K562 (cell line): ENCODE measurements at regions not wholly inside any gene's neighbourhood (a gene's known extent, or its start where the extent isn't known, plus 50 kb on each side); places are given as distances from the start of the nearest gene placed in this dataset.

Source experiments
- ATAC-seq: fragments of 200-7000 bp; cut with Tn5 transposase; 3 replicates; pipeline ENCODE4 v1.9.1; 2020; ENCODE audit warnings: moderate library complexity
- BruUV-seq: library from RNA; stranded (reverse); fragments of 400-500 nt; replicated peaks from 2 replicates; lab custom pipeline; 2021; lab: Mats Ljungman, UMichigan
- CTCF ChIA-PET: fragments of 300-600 bp; formaldehyde crosslinking; extraction: SDS; loops from one replicate; lab custom pipeline; 2021; ENCODE audit warnings: low intra/inter-chr PET ratio; lab: Yijun Ruan, JAX
- POLR2A ChIA-PET: fragments of 300-600, 350-650 bp; sonication (Branson Sonifier 250); formaldehyde crosslinking; extraction: SDS; loops from one replicate; lab custom pipeline; 2021; ENCODE audit warnings: antibody characterized with exemption, inconsistent platforms; lab: Yijun Ruan, JAX
- DNase-seq, 4 experiments: peaks; one replicate each; pipeline versions ENCODE4 v3.0.0 to v3.0.0-alpha.2; 2011 to 2018; ENCODE audit warnings: low spot score in 3 of 4, mixed read lengths in 3 of 4; ENCODE audit errors: extremely low read depth in 1 of 4
- FAIRE-seq: peaks from 2 replicates; lab custom pipeline; 2011; peaks lifted over from hg19 to GRCh38; lab: Jason Lieb, UNC
- H2AFZ ChIP-seq: 2 replicates; pipeline ENCODE4 v1.6.0; 2011; ENCODE audit warnings: low read depth, low read length, control low read depth, inconsistent platforms
- H3K27ac ChIP-seq: fragments of 200-600 bp; 3 replicates; pipeline ENCODE4 v1.8.0; 2011; ENCODE audit warnings: low read depth, mild to moderate bottlenecking, control low read depth, inconsistent platforms, low read length, moderate library complexity, mixed read lengths; ENCODE audit errors: extremely low read depth
- H3K27me3 ChIP-seq, 2 experiments: fragments of 300-600 bp in 1 of 2; 2 replicates in 1 of 2; 3 replicates in 1 of 2; pipeline versions ENCODE4 v1.6.0 to v1.8.0; 2011; ENCODE audit warnings: inconsistent platforms in 2 of 2, low read length in 2 of 2, mild to moderate bottlenecking in 1 of 2, mixed read lengths in 1 of 2, moderate library complexity in 1 of 2; ENCODE audit not compliant: control insufficient read depth in 2 of 2, insufficient read depth in 2 of 2
- H3K36me3 ChIP-seq: fragments of 300-600 bp; 3 replicates; pipeline ENCODE4 v1.8.0; 2011; ENCODE audit warnings: mild to moderate bottlenecking, low read length, inconsistent platforms; ENCODE audit not compliant: control insufficient read depth, insufficient read depth
- H3K4me1 ChIP-seq, 2 experiments: fragments of 200-600 bp in 1 of 2; replicated peaks in 1 of 2; 2 replicates in 1 of 2; 3 replicates in 1 of 2; pipeline versions ENCODE4 v1.5.1 to v1.8.0; 2011; ENCODE audit warnings: inconsistent platforms in 2 of 2, low read length in 2 of 2, mild to moderate bottlenecking in 1 of 2, mixed read lengths in 1 of 2, moderate library complexity in 1 of 2; ENCODE audit not compliant: control insufficient read depth in 2 of 2, insufficient read depth in 2 of 2
- H3K4me2 ChIP-seq: 2 replicates; pipeline ENCODE4 v1.6.1; 2011; ENCODE audit warnings: low read length, control low read depth, inconsistent platforms, mixed read lengths; ENCODE audit not compliant: insufficient read depth
- H3K4me3 ChIP-seq: fragments of 200-600 bp; sonication (generic), shearing (Covaris generic); 2 replicates; pipeline ENCODE4 v1.5.1; 2016; ENCODE audit warnings: control low read depth, inconsistent platforms
- H3K79me2 ChIP-seq: fragments of 200-600 bp; 3 replicates; pipeline ENCODE4 v1.8.0; 2011; ENCODE audit warnings: low read length, inconsistent platforms; ENCODE audit not compliant: control insufficient read depth, insufficient read depth
- H3K9ac ChIP-seq, 2 experiments: 2 replicates each; pipeline versions ENCODE4 v1.6.0 to v1.6.1; 2011; ENCODE audit warnings: low read depth in 2 of 2, low read length in 2 of 2, control low read depth in 1 of 2, inconsistent platforms in 1 of 2, mild to moderate bottlenecking in 1 of 2, mixed read lengths in 1 of 2; ENCODE audit not compliant: insufficient read depth in 1 of 2
- H3K9me1 ChIP-seq: one replicate; pipeline ENCODE4 v1.6.0; 2011; ENCODE audit warnings: inconsistent platforms, mild to moderate bottlenecking, low read length, moderate library complexity; ENCODE audit not compliant: control insufficient read depth, insufficient read depth
- H3K9me3 ChIP-seq: replicated peaks from 2 replicates; pipeline ENCODE4 v1.5.1; 2011; ENCODE audit warnings: low read depth, low read length, inconsistent platforms; ENCODE audit not compliant: control insufficient read depth, insufficient read depth
- H4K20me1 ChIP-seq: replicated peaks from 2 replicates; pipeline ENCODE4 v1.6.1; 2011; ENCODE audit warnings: low read length, inconsistent platforms, mixed read lengths; ENCODE audit not compliant: control insufficient read depth, insufficient read depth
- GATAD2B ChIP-seq: fragments of 450-650 bp; IDR thresholded peaks from 2 replicates; pipeline ENCODE4 v1.6.1; 2017; ENCODE audit warnings: mild to moderate bottlenecking, borderline replicate concordance
- MAFF ChIP-seq: IDR thresholded peaks from 2 replicates; pipeline ENCODE4 v1.6.1; 2012; ENCODE audit warnings: low read length, improper control_type of control experiment
- MAFK ChIP-seq: IDR thresholded peaks from 2 replicates; pipeline ENCODE4 v1.6.1; 2011; ENCODE audit warnings: low read length, improper control_type of control experiment
- MCM7 ChIP-seq, 2 experiments: fragments of 450-650 bp; IDR thresholded peaks; 2 replicates each; pipeline ENCODE4 v1.6.1; 2016 to 2018
- MYC ChIP-seq, 2 experiments: fragments of 250-450 bp in 1 of 2; sonication (Bioruptor Pico) in 1 of 2; IDR thresholded peaks; 2 replicates each; pipeline versions ENCODE4 v1.5.1 to v1.6.1; 2012 to 2021; ENCODE audit warnings: low read depth in 2 of 2, borderline replicate concordance in 1 of 2, improper control_type of control experiment in 1 of 2, low read length in 1 of 2, mild to moderate bottlenecking in 1 of 2, moderate library complexity in 1 of 2
- PURB ChIP-seq: sonication (generic); formaldehyde crosslinking; IDR thresholded peaks from 2 replicates; pipeline ENCODE4 v1.9.0; 2021; ENCODE audit warnings: low read depth, mild to moderate bottlenecking, missing genetic modification reagents
- STAT5B ChIP-seq: fragments of 250-450 bp; sonication (Bioruptor Pico); IDR thresholded peaks from 2 replicates; pipeline ENCODE4 v1.8.0; 2021; ENCODE audit warnings: mild to moderate bottlenecking, inconsistent platforms
- ZFP1 ChIP-seq: fragments of 450-650 bp; formaldehyde crosslinking; IDR thresholded peaks from 2 replicates; pipeline ENCODE4 v1.4.0; 2020; ENCODE audit warnings: mild to moderate bottlenecking, mixed read lengths
- ZNF316 ChIP-seq: fragments of 450-650 bp; IDR thresholded peaks from 2 replicates; pipeline ENCODE4 v1.6.1; 2016
- ZNF436 ChIP-seq: fragments of 250-450, 450-650 bp; sonication (Bioruptor Pico); formaldehyde crosslinking; IDR thresholded peaks from 2 replicates; pipeline ENCODE4 v1.7.0; 2020; ENCODE audit warnings: mild to moderate bottlenecking
- WGBS: fragments of 100-300 bp; shearing (Covaris generic); methylation state at CpG from one replicate; pipeline ENCODE4 v1.1.6; 2016; ENCODE audit warnings: low coverage, mixed read lengths; ENCODE audit not compliant: insufficient coverage; ENCODE audit errors: missing lambda C conversion rate; 5-methylcytosine and 5-hydroxymethylcytosine counted together
- in situ Hi-C: fragments of 300-500 bp; cut with MboI; formaldehyde crosslinking; loops from 4 replicates; pipeline ENCODE4 v1.15.0; 2018; ENCODE audit warnings: inconsistent platforms, mixed read lengths
- intact Hi-C: fragments of 100-400 bp; cut with micrococcal nuclease; formaldehyde crosslinking; loops from 2 replicates; pipeline ENCODE4 v1.14.2; 2022
- TF ChIP-seq, protein P1 (sequence below): fragments of 450-650 bp; formaldehyde crosslinking; IDR thresholded peaks from 2 replicates; pipeline ENCODE4 v1.4.0; 2020; ENCODE audit warnings: mild to moderate bottlenecking, mixed read lengths
- TF ChIP-seq, protein P2 (sequence below): fragments of 250-450 bp; sonication (Bioruptor Pico); IDR thresholded peaks from 2 replicates; pipeline ENCODE4 v1.5.0; 2020; ENCODE audit warnings: mild to moderate bottlenecking, borderline replicate concordance
- TF ChIP-seq, protein P3 (sequence below): fragments of 450-650 bp; IDR thresholded peaks from 2 replicates; pipeline ENCODE4 v1.6.1; 2016; ENCODE audit warnings: low read depth, mild to moderate bottlenecking, moderate library complexity
- TF ChIP-seq, protein P4 (sequence below): sonication (generic); formaldehyde crosslinking; IDR thresholded peaks from 2 replicates; pipeline ENCODE4 v1.8.1; 2023; ENCODE audit warnings: mild to moderate bottlenecking, missing genetic modification reagents, moderate library complexity
- TF ChIP-seq, protein P5 (sequence below): fragments of 450-650 bp; IDR thresholded peaks from 2 replicates; pipeline ENCODE4 v1.7.0; 2016; ENCODE audit warnings: borderline replicate concordance

DNA sequence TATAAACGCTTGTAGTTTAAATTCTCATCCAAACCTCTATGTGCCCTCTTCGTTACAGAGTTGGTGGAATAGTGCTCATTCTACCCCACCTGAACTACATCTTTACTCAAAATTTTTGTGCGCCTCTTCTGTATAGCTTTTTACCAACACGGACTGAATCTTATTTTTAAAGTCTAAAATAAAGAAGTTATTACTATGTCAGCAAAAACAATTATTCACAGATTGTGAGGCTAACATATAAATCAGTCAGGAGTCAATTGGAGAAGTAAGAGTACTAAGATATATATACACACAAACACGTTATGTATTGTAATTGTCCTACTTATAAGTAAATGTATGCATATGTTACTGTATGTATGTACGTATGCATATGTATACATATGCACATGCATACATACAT, 274.9 kb upstream of the ADGRL4 start (continued):
- TF ChIP-seq, protein P1, sequence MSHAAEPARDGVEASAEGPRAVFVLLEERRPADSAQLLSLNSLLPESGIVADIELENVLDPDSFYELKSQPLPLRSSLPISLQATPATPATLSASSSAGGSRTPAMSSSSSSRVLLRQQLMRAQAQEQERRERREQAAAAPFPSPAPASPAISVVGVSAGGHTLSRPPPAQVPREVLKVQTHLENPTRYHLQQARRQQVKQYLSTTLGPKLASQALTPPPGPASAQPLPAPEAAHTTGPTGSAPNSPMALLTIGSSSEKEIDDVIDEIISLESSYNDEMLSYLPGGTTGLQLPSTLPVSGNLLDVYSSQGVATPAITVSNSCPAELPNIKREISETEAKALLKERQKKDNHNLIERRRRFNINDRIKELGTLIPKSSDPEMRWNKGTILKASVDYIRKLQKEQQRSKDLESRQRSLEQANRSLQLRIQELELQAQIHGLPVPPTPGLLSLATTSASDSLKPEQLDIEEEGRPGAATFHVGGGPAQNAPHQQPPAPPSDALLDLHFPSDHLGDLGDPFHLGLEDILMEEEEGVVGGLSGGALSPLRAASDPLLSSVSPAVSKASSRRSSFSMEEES (CRISPR knock-in tag): no peak
- TF ChIP-seq ZNF316 (peak; percentile 21; the same call in 1 of the 2 replicates), MYC (IDR thresholded peaks at IDR 0.05; ENCODE audit: low read depth, low read length) (no peak), MYC (CRISPR knock-in tag; IDR thresholded peaks at IDR 0.05; ENCODE audit: borderline replicate concordance, low read depth) (no peak)

DNA sequence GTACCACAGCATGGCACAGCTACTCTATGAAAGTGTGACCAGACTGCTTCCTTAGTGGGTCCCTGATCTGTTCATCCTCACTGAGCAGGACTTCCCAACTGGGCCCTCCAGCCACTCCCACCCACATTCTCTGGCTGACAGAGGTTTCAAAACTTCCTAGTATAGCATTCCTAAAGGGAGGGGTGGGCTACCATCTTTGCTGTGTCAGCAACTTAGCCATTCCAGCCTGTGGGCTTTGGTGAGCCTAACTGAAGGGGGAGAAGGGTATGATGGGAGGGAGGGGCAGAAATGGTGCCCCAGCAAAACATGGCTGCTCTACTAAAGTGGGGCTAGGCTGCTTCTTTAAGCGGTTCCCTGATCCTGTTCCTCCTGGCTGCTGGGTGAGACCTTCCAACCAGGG, 265.2 kb upstream of the ADGRL4 start:
- 0% methylated on average over 1 of the region's 1 CpG for WGBS
- FAIRE-seq (no peak), DNase-seq (no peak), ATAC-seq (no peak)
- Histone ChIP-seq H3K4me1 (no peaks in the 10 kb centered on the region), H3K4me2 (no peak overlapping the region), H4K20me1 (no peaks in the 10 kb centered on the region), H3K9me3 (no peaks in the 10 kb centered on the region), H2AFZ (no peak overlapping the region), H3K27ac (no peak overlapping the region), H3K27me3 (no peaks in the 10 kb centered on the region), H3K9me1 (no peaks in the 10 kb centered on the region), H3K4me3 (no peak overlapping the region), H3K79me2 (no peaks in the 10 kb centered on the region), H3K36me3 (no peaks in the 10 kb centered on the region), H3K9ac (no peak overlapping the region)
- CTCF ChIA-PET: no interaction called here
- in situ Hi-C loops: no loop called here
- POLR2A ChIA-PET: no interaction called here
- intact Hi-C loops: no loop called here
- no TSS peak for BruUV-seq
- TF ChIP-seq GATAD2B (no peak), PURB (CRISPR knock-in tag) (no peak), ZNF316 (0 out of 2 replicates have a peak, but pooled peaks have one; percentile 27), STAT5B (CRISPR knock-in tag) (no peak), MCM7 (IDR thresholded peaks at IDR 0.05) (no peak), ZFP1 (CRISPR knock-in tag) (no peak), MAFF (peak; percentile 38), ZNF436 (no peak), MAFK (peak; percentile 47)
- TF ChIP-seq, protein P2, sequence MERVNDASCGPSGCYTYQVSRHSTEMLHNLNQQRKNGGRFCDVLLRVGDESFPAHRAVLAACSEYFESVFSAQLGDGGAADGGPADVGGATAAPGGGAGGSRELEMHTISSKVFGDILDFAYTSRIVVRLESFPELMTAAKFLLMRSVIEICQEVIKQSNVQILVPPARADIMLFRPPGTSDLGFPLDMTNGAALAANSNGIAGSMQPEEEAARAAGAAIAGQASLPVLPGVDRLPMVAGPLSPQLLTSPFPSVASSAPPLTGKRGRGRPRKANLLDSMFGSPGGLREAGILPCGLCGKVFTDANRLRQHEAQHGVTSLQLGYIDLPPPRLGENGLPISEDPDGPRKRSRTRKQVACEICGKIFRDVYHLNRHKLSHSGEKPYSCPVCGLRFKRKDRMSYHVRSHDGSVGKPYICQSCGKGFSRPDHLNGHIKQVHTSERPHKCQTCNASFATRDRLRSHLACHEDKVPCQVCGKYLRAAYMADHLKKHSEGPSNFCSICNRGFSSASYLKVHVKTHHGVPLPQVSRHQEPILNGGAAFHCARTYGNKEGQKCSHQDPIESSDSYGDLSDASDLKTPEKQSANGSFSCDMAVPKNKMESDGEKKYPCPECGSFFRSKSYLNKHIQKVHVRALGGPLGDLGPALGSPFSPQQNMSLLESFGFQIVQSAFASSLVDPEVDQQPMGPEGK (CRISPR knock-in tag): no peak
- TF ChIP-seq, protein P3, sequence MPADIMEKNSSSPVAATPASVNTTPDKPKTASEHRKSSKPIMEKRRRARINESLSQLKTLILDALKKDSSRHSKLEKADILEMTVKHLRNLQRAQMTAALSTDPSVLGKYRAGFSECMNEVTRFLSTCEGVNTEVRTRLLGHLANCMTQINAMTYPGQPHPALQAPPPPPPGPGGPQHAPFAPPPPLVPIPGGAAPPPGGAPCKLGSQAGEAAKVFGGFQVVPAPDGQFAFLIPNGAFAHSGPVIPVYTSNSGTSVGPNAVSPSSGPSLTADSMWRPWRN: no peak
- TF ChIP-seq, protein P4, sequence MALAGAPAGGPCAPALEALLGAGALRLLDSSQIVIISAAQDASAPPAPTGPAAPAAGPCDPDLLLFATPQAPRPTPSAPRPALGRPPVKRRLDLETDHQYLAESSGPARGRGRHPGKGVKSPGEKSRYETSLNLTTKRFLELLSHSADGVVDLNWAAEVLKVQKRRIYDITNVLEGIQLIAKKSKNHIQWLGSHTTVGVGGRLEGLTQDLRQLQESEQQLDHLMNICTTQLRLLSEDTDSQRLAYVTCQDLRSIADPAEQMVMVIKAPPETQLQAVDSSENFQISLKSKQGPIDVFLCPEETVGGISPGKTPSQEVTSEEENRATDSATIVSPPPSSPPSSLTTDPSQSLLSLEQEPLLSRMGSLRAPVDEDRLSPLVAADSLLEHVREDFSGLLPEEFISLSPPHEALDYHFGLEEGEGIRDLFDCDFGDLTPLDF (CRISPR knock-in tag): no peak
- TF ChIP-seq, protein P5, sequence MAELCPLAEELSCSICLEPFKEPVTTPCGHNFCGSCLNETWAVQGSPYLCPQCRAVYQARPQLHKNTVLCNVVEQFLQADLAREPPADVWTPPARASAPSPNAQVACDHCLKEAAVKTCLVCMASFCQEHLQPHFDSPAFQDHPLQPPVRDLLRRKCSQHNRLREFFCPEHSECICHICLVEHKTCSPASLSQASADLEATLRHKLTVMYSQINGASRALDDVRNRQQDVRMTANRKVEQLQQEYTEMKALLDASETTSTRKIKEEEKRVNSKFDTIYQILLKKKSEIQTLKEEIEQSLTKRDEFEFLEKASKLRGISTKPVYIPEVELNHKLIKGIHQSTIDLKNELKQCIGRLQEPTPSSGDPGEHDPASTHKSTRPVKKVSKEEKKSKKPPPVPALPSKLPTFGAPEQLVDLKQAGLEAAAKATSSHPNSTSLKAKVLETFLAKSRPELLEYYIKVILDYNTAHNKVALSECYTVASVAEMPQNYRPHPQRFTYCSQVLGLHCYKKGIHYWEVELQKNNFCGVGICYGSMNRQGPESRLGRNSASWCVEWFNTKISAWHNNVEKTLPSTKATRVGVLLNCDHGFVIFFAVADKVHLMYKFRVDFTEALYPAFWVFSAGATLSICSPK: no peak
